GM20431 (cell line): ENCODE measurements at regions not wholly inside any gene's neighbourhood (a gene's known extent, or its start where the extent isn't known, plus 50 kb on each side); places are given as distances from the start of the nearest gene placed in this dataset.
"Not testable (repeated sequence)": the region's sequence is repeated elsewhere in the genome, so short reads cannot be mapped to it uniquely, and the experiment has no call there.

ENCODE experiments used
- in situ Hi-C: fragments of 300-500 bp; cut with MseI, MboI; formaldehyde crosslinking; loops from one replicate; pipeline ENCODE4 v1.15.0; 2020; ENCODE audit warnings: low sequenced_read_pairs; ENCODE audit not compliant: unreplicated experiment

DNA sequence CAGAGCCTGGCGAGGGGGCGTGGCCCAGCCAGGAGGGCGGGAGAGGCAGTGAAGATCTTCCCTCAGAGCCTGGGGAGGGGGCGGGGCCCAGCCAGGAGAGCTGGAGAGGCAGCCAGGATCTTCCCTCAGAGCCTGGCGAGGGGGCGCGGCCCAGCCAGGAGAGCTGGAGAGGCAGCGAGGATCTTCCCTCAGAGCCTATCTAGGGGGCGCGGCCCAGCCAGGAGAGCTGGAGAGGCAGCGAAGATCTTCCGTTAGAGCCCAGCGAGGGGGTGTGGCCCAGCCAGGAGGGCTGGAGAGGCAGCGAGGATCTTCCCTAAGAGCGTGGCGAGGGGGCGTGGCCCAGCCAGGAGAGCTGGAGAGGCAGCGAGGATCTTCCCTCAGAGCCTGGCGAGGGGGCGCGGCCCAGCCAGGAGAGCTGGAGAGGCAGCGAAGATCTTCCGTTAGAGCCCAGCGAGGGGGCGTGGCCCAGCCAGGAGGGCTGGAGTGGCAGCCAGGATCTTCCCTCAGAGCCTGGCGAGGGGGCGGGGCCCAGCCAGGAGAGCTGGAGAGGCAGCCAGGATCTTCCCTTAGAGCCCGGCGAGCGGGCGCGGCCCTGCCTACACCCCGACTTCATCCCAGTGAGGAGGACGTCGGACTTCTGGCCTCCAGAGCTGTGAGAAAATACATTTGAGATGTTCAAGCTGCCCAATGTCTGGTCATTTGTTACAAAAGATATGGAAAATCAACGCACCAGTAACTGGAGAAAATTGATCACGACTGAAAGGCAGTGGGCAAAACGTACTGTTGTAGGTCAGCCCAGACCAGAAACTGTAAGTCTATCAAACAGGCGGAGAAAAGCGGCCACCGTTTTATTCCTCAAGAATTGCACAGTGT lies 63.4 kb upstream of the TMEM18 start:
- in situ Hi-C loops, result not testable (repeated sequence)

DNA sequence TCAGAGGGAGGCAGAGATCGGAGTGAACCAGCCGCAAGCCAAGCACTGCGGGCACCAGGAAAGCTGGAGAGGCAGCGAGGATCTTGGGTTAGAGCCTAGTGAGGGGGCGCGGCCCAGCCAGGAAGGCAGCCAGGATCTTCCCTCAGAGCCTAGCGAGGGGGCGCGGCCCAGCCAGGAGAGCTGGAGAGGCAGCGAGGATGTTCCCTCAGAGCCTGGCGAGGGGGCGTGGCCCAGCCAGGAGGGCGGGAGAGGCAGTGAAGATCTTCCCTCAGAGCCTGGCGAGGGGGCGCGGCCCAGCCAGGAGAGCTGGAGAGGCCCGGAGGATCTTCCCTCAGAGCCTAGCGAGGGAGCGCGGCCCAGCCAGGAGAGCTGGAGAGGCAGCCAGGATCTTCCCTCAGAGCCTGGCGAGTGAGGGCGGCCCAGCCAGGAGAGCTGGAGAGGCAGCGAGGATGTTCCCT lies 62.7 kb upstream of the TMEM18 start:
- in situ Hi-C loops, result not testable (repeated sequence)

GRCh38 chr2:736939-737338 lies 59.7 kb upstream of the TMEM18 start:
- in situ Hi-C loops, result no loop called here

- in situ Hi-C loops, result no loop called here
Observed at GRCh38 chr2:735670-736218, 58.5 kb upstream of the TMEM18 start.

GRCh38 chr2:734496-734895 lies 57.3 kb upstream of the TMEM18 start:
- in situ Hi-C loops, result no loop called here

- in situ Hi-C loops, result no loop called here
Observed at GRCh38 chr2:733495-733894, 56.3 kb upstream of the TMEM18 start.

- in situ Hi-C loops, result no loop called here
Observed at GRCh38 chr2:733001-733400, 55.8 kb upstream of the TMEM18 start.

- in situ Hi-C loops, result no loop called here
Observed at GRCh38 chr2:731711-732110, 54.5 kb upstream of the TMEM18 start.

DNA sequence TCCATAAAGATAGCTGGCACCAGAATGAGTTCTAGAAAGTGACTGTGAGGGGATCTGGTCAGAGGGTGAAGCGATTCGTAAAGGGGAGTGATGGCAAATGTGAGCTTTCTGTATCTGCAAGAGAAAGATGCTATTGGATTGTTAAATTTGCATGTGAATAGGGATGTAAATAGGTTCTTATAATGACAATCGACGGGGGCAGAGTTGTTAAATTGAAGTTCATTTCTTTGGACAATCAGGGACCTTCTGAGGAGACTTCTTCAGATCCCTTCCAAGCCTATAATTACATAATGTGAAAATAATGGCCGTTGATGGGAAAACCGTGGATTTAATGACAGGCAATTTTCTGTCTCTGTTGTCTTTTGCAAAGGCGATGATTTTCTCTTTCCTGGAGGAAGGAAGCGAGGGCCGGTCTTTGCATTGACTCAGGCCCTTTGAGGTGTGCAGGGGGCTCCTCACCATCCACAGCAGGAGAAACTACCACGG lies 52.2 kb upstream of the TMEM18 start:
- in situ Hi-C loops, result no loop called here

DNA sequence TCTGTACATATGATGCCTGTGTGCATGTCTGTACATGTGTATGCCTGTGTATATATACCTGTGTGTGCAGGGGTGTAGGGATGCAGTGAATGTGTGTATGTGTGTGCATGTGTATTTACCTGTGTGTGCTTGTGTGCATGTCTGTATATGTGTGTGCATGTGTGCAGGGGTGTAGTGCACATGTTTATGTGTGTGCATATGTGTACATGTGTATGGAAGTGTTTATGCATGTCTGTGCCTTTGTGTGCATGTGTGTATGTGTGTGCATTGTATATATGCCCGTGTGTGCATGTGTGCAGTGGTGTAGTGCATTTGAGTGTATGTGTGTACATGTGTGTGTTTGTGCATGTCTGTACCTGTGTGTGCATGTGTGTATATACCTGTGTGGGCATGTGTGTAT lies 51.0 kb upstream of the TMEM18 start:
- in situ Hi-C loops, result no loop called here

DNA sequence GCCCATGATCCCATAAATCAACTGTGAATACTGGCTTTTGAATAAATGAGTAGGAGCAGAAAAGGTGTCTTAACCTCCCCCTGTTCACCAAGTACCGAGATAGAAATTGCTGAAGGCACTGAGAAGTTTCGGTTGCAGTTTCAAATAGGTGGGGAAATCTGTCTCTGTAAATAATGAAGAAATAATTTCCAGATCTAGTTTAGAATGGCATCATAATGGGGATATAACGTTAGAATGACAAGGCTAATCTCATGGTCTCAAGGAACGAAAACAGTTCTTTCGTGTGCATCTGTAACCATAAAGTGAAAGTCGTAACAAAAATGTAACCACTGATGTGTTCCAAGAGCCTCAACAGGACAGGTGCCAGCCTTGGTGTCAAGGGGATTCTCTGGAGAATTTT lies 49.9 kb upstream of the TMEM18 start:
- in situ Hi-C loops, result no loop called here
